Right cardiac atrium (tissue), 5 donors: ENCODE measurements at regions not wholly inside any gene's neighbourhood (a gene's known extent, or its start where the extent isn't known, plus 50 kb on each side); places are given as distances from the start of the nearest gene placed in this dataset.

Source experiments
- ATAC-seq, 2 donors: fragments of 200-7000 bp; cut with Tn5 transposase; one replicate each; pipeline versions ENCODE4 v1.8.0 to v1.9.1; 2020; ENCODE audit warnings: moderate library complexity in 2 of 2, mild to moderate bottlenecking in 1 of 2
- DNase-seq, 3 donors: peaks; one replicate each; pipeline ENCODE4 v3.0.0-alpha.2; 2020
- H3K27ac ChIP-seq: one replicate; pipeline ENCODE4 v1.5.1; 2013; ENCODE audit warnings: mild to moderate bottlenecking, low read length, control low read depth, moderate library complexity
- H3K27me3 ChIP-seq: one replicate; pipeline ENCODE4 v1.6.1; 2013; ENCODE audit not compliant: control insufficient read depth, insufficient read depth
- H3K4me1 ChIP-seq: one replicate; pipeline ENCODE4 v1.6.1; 2013; ENCODE audit warnings: low read length; ENCODE audit not compliant: control insufficient read depth, insufficient read depth
- H3K4me3 ChIP-seq: one replicate; pipeline ENCODE4 v1.5.1; 2013; ENCODE audit warnings: low read length, control low read depth
- H3K9me3 ChIP-seq: one replicate; pipeline ENCODE4 v1.6.1; 2013; ENCODE audit warnings: low read length; ENCODE audit not compliant: control insufficient read depth
- WGBS: extraction: QIAGEN DNeasy Blood & Tissue Kit; methylation state at CpG from one replicate; pipeline ENCODE4 v1.1.7; 2013; 5-methylcytosine and 5-hydroxymethylcytosine counted together
- intact Hi-C, 4 donors: fragments of 100-400 bp; cut with DNase I; formaldehyde crosslinking; loops; one replicate each; pipeline versions ENCODE4 v1.11.0 to v1.14.0; 2022 to 2023
- donor health status: healthy with polysubstance abuse.
- donor health status: DM: no; HTN: yes; CAD: no.
- donor health status: DM: no; HTN: no; CAD: no.
- donor health status: DM: no; HTN: yes; CAD: no; lungs with severe emphysema.
- donor health status: DM: yes; HTN: yes; CAD: no.

DNA sequence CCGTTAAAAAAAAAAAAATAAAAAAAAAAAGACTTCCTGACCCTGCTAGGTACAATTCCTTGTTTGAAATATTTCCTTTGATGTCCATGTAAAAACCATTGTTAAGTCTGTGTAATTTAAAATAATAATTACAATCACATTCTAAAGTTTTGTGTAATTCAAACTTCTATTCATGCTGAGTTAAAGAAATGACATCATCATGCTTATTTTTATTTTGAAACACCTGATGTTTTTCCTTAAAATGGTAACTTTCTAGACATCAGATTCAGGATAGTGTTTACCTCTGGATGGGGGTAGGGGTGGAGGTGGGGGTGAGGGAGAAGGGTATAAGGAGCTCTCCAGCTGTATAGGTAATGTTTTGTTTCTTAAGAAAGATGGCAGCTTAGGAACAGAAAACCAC lies 92.8 kb downstream of the ADCYAP1 start:
- Histone ChIP-seq H3K4me1 (no peaks in the 10 kb centered on the region), H3K9me3 (no peaks in the 10 kb centered on the region), H3K27me3 (no peaks in the 10 kb centered on the region), H3K27ac (no peak overlapping the region), H3K4me3 (no peak overlapping the region)
- ATAC-seq (no peak), DNase-seq (no peak)
- intact Hi-C loops, result no loop called here
- 87% methylated on average over 1 of the region's 1 CpG for WGBS

GRCh38 chr18:998936-999335 lies 94.3 kb downstream of the ADCYAP1 start:
- DNase-seq (no peak), ATAC-seq (no peak)
- Histone ChIP-seq H3K27ac (no peak overlapping the region), H3K4me1 (no peaks in the 10 kb centered on the region), H3K4me3 (no peak overlapping the region), H3K9me3 (no peaks in the 10 kb centered on the region), H3K27me3 (no peaks in the 10 kb centered on the region)
- intact Hi-C loops, result no loop called here
- WGBS, result 62% methylated on average over 5 of the region's 5 CpGs

- H3K27me3 ChIP-seq, result no peaks in the 10 kb centered on the region
- H3K27ac ChIP-seq, result no peak overlapping the region
- H3K9me3 ChIP-seq, result peaks cover 1% of the 10 kb centered on the region
- 46% methylated on average over 2 of the region's 2 CpGs for WGBS
- H3K4me3 ChIP-seq, result no peak overlapping the region
- intact Hi-C loops, result no loop called here
- H3K4me1 ChIP-seq, result no peaks in the 10 kb centered on the region
- ATAC-seq (no peak), DNase-seq (no peak)
Measured at GRCh38 chr18:1002653-1003178, 98.0 kb downstream of the ADCYAP1 start.

- 85% methylated on average over 1 of the region's 1 CpG for WGBS
- no peaks in the 10 kb centered on the region for H3K27me3 ChIP-seq
- ATAC-seq (no peak), DNase-seq (no peak)
- H3K4me3 ChIP-seq, result no peak overlapping the region
- no peaks in the 10 kb centered on the region for H3K4me1 ChIP-seq
- no peak overlapping the region for H3K27ac ChIP-seq
- intact Hi-C loops, result no loop called here
- H3K9me3 ChIP-seq, result peaks cover 1% of the 10 kb centered on the region
Measured at GRCh38 chr18:1003499-1003898, 98.8 kb downstream of the ADCYAP1 start.

- H3K4me1 ChIP-seq, result no peaks in the 10 kb centered on the region
- H3K4me3 ChIP-seq, result no peak overlapping the region
- H3K27me3 ChIP-seq, result no peaks in the 10 kb centered on the region
- H3K27ac ChIP-seq, result no peak overlapping the region
- peaks cover 1% of the 10 kb centered on the region for H3K9me3 ChIP-seq
- intact Hi-C loops, result no loop called here
- ATAC-seq (no peak), DNase-seq (no peak)
- 77% methylated on average over 3 of the region's 3 CpGs for WGBS
Measured at GRCh38 chr18:1006304-1006703, 101.6 kb downstream of the ADCYAP1 start.

DNA sequence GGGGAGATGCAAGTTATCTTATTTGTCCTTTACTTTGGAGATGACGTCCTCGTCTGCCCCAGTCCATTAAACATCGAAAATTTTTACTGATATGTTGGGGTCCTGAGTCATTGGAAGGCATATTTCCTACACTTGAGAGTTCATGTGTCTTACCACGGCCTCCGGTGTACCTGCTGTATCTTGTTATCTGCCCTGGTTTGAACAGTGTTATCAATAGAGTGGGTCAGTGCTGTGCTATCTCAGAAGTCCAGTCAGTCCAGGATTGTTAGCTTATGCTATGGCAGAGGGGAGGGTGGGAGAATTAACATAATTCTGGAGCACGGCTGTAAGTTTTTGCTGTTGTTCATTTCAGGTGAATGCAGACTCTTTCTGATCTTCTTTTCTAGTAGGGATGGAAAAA lies 102.3 kb downstream of the ADCYAP1 start:
- Histone ChIP-seq H3K9me3 (peaks cover 1% of the 10 kb centered on the region), H3K27ac (no peak overlapping the region), H3K4me1 (no peaks in the 10 kb centered on the region), H3K4me3 (no peak overlapping the region), H3K27me3 (no peaks in the 10 kb centered on the region)
- intact Hi-C loops, result no loop called here
- 63% methylated on average over 6 of the region's 6 CpGs for WGBS
- DNase-seq, result no peak
- no peak for ATAC-seq

DNA sequence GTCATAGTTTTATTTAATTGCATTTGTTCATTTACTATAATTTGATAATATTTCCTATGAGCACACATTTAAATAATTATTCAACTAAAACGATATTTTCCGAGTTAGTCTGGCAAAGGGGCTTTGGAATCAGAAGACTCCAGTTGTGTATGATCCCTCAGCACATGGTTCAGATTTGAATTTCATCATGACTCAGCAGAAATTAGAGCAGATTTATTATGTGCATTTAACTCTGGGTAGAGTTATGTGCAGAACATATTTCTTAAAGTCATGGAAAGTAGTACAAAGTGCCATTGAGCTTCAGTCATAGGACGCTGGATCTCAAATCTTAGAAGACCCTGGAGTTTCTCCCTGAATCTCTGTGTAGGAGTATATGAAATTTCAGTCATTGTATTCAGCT lies 106.7 kb downstream of the ADCYAP1 start:
- H3K27ac ChIP-seq, result no peak overlapping the region
- 82% methylated on average over 3 of the region's 3 CpGs for WGBS
- H3K4me1 ChIP-seq, result no peaks in the 10 kb centered on the region
- H3K4me3 ChIP-seq, result no peak overlapping the region
- H3K27me3 ChIP-seq, result no peaks in the 10 kb centered on the region
- ATAC-seq (no peak), DNase-seq (no peak)
- peaks cover 1% of the 10 kb centered on the region for H3K9me3 ChIP-seq
- intact Hi-C loops, result no loop called here

GRCh38 chr18:1012775-1013174 lies 108.1 kb downstream of the ADCYAP1 start:
- Histone ChIP-seq H3K4me3 (no peak overlapping the region), H3K27ac (no peak overlapping the region), H3K9me3 (no peaks in the 10 kb centered on the region), H3K27me3 (no peaks in the 10 kb centered on the region), H3K4me1 (no peaks in the 10 kb centered on the region)
- intact Hi-C loops, result no loop called here
- WGBS, result 59% methylated on average over 1 of the region's 1 CpG
- no peak for ATAC-seq
- DNase-seq, result no peak

- no peaks in the 10 kb centered on the region for H3K27me3 ChIP-seq
- H3K4me3 ChIP-seq, result no peak overlapping the region
- no peaks in the 10 kb centered on the region for H3K9me3 ChIP-seq
- DNase-seq (no peak), ATAC-seq (no peak)
- no peaks in the 10 kb centered on the region for H3K4me1 ChIP-seq
- intact Hi-C loops, result no loop called here
- H3K27ac ChIP-seq, result no peak overlapping the region
- 78% methylated on average over 1 of the region's 1 CpG for whole genome bisulfite sequencing
Measured at GRCh38 chr18:1013951-1014350, 109.3 kb downstream of the ADCYAP1 start.

DNA sequence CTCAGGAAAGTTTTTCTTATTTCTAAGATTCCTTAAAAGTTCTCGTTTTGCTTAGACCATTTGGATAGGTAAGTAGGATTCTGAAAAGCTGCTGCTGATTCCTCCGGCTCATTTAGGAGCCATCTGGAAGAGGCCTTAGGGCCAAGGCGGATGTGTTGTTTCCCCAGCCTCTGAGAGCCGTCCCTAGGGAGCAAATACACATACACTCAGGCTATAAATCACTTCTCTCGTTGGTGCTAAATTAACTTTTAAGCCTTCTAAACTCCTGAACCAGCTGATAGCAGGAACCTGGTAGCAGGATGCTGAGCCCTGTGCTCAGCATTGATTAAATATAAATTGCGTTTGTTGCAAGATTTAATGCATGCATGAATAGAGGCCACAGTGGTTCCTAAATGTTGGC lies 109.8 kb downstream of the ADCYAP1 start:
- WGBS, result 43% methylated on average over 6 of the region's 6 CpGs
- intact Hi-C loops, result no loop called here

DNA sequence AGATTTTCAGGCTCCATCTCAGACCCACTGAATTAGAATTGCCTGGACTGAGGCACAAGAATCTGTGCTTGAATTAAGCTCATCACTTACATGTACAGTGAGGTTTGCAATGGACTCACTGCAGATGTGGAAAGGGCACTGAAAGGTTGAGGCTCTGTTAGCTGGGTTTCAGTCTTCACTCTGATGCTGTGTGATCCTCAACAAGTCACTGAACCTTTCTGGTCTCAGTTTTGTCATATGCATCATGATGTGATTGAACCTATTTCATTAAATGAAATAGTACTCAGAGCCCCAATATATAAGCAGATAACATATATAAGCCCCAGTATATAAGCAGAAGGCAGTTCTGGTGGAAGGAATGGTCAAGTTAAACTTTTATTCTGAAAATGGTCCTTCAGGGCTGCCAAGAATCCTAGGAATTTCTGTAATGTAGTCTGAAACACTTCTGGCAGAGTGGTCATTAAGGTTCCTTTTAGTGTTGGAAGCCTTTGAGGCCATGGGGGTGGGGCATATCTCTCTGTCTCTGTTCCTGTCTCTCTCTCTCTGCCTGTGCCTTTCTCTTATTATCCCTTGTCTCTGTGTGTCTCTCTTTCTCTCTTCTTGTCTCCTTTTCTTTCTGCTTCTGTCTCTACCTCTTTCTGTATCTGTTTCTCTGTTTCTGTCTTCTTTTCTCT lies 110.4 kb downstream of the ADCYAP1 start:
- Histone ChIP-seq H3K27me3 (no peaks in the 10 kb centered on the region), H3K27ac (no peak overlapping the region)
- peak in 1 of 2 donors; percentile 43 for ATAC-seq

More for the DNA sequence above, 109.8 kb downstream of the ADCYAP1 start:
- no peaks in the 10 kb centered on the region for H3K4me1 ChIP-seq
- ATAC-seq (no peak), DNase-seq (no peak)
- H3K4me3 ChIP-seq, result no peak overlapping the region
- no peaks in the 10 kb centered on the region for H3K27me3 ChIP-seq
- H3K9me3 ChIP-seq, result no peaks in the 10 kb centered on the region
- no peak overlapping the region for H3K27ac ChIP-seq

GRCh38 chr18:1015777-1016176 lies 111.1 kb downstream of the ADCYAP1 start:
- no peaks in the 10 kb centered on the region for H3K9me3 ChIP-seq
- intact Hi-C loops, result no loop called here
- DNase-seq, result no peak
- 24% methylated on average over 2 of the region's 2 CpGs for WGBS
- H3K27ac ChIP-seq, result no peak overlapping the region
- no peaks in the 10 kb centered on the region for H3K4me1 ChIP-seq
- H3K27me3 ChIP-seq, result no peaks in the 10 kb centered on the region
- no peak overlapping the region for H3K4me3 ChIP-seq
- ATAC-seq, result no peak

More for the DNA sequence above, 110.4 kb downstream of the ADCYAP1 start:
- peak in 1 of 3 donors; percentile 45 for DNase-seq
- no peaks in the 10 kb centered on the region for H3K9me3 ChIP-seq
- intact Hi-C loops, result no loop called here
- no peak overlapping the region for H3K4me3 ChIP-seq
- no peaks in the 10 kb centered on the region for H3K4me1 ChIP-seq
